ENCODE measurements at regions not wholly inside any gene's neighbourhood (a gene's known extent, or its start where the extent isn't known, plus 50 kb on each side); places are given as distances from the start of the nearest gene placed in this dataset.

DNA sequence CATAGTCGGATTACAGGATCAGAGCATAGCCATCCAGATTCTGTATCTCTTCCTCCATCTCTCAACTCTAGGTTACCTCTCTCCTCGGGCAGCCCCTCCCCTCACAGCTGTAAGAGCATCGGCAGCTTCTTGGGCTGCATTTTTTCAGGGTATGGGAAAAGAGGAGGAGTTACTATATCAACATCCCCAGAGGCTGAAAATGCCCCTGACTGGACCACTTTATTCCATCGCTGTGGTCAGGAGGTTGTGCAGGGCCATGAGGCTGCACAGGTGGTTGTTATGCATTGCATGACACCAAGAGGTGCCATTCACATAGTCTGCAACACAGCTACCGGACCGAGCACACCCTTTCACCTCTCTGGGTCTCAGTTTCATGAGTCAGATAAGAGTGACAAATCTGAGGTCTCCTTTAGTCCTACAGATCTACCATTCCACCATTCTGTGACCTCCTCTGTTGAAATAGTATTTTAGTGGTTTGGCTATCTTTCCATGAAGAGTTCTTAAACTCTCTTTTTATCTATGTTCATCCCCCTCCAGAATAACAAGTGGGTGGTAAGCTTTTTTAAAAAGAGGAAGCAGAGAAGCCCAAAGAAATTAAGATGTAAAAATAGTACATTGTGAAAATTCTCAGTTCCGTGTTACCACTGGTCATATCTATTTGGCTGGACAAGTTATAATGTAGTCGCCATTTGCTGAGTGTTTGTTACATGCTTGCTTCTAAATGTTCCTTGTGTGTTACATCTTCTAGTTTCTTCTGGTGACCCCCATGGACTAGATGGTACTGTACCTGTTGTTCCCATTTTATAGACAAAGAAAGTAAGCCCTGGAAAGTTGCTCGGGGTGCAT, 56.6 kb upstream of the SLC1A4 start:
- Histone ChIP-seq H4K91ac (ENCODE audit: insufficient read depth, low read depth, low read length) (no peak overlapping the region), H2AK5ac (ENCODE audit: low read depth, low read length) (no peak overlapping the region), H3K27me3 (ENCODE audit: control insufficient read depth, insufficient read depth, low read length) (peaks cover 60% of the 10 kb centered on the region), H3K4me2 (ENCODE audit: low read depth, low read length) (no peak overlapping the region), H3K27ac (ENCODE audit: insufficient read depth, low read length) (no peak overlapping the region), H4K8ac (ENCODE audit: low read depth in 2 of 2, low read length in 2 of 2) (no peak overlapping the region), H3K23ac (ENCODE audit: low read depth, low read length) (no peak overlapping the region), H2AFZ (replicated peaks; ENCODE audit: low read length, poor library complexity) (no peak overlapping the region), H3K9me1 (ENCODE audit: insufficient read depth, low read length) (0 out of 2 replicates have a peak, but pooled peaks cover 2% of the 10 kb centered on the region), H3K36me3 (ENCODE audit: control insufficient read depth, insufficient read depth, low read length) (no peaks in the 10 kb centered on the region), H2BK20ac (ENCODE audit: low read depth, low read length) (no peak overlapping the region), H2BK120ac (ENCODE audit: low read depth, low read length) (no peak overlapping the region), H3K9ac (ENCODE audit: low read depth, low read length) (no peak overlapping the region), H3K4me1 (ENCODE audit: control insufficient read depth, insufficient read depth, low read length) (no peaks in the 10 kb centered on the region), H3K4me3 (ENCODE audit: insufficient read depth, low read depth, low read length) (no peak overlapping the region), H2BK5ac (ENCODE audit: low read depth, low read length, poor library complexity, severe bottlenecking) (no peak overlapping the region), H2AK9ac (replicated peaks; ENCODE audit: low read depth, low read length, poor library complexity) (no peak overlapping the region), H3K18ac (ENCODE audit: low read depth, low read length) (no peak overlapping the region), H3K9me3 (ENCODE audit: control insufficient read depth, insufficient read depth, low read length) (peaks cover 5% of the 10 kb centered on the region; the same call in 1 of the 2 replicates), H2BK15ac (ENCODE audit: low read depth, low read length) (no peak overlapping the region), H3K56ac (ENCODE audit: extremely low read depth, insufficient read depth, low read length) (no peak overlapping the region), H4K20me1 (ENCODE audit: insufficient read depth, low read length) (no peaks in the 10 kb centered on the region), H3K79me1 (ENCODE audit: low read depth in 1 of 2, low read length in 2 of 2) (no peaks in the 10 kb centered on the region), H4K5ac (ENCODE audit: low read depth, low read length) (no peak overlapping the region), H3K4ac (ENCODE audit: low read depth, low read length) (no peak overlapping the region), H3K14ac (replicated peaks; ENCODE audit: low read depth, low read length) (no peak overlapping the region)
- POLR2A ChIA-PET (ENCODE audit: unreplicated experiment), result no interaction called here
- in situ Hi-C loops (cut with MboI; ENCODE audit: low sequenced_read_pairs), result loop anchor here (10.0 kb wide), 1 partner anchor 642 kb away; no protein-coding TSS in a partner anchor
- no peak for DNase-seq
- no peak for ATAC-seq (ENCODE audit: low read depth)
- intact Hi-C loops (cut with micrococcal nuclease), result no loop called here
- CTCF ChIA-PET, result no interaction called here
- no TSS peak for BruUV-seq (replicated peaks)
- dilution Hi-C loops (cut with HindIII; ENCODE audit: low sequenced_read_pairs, unreplicated experiment), result no loop called here
- WGBS, 2 experiments (ENCODE audit: extremely low coverage in 2 of 2, insufficient read length in 1 of 2), result 83% methylated on average over 1 of the region's 9 CpGs; no CpG with 5 or more reads in 1 of the 2 experiments
- no peak for TF ChIP-seq MXI1 (IDR thresholded peaks at IDR 0.05; ENCODE audit: borderline replicate concordance, low read depth, low read length)
- no peak for TF ChIP-seq SMC3 (IDR thresholded peaks at IDR 0.05; ENCODE audit: low read depth, low read length)
- TF ChIP-seq CEBPB (IDR thresholded peaks at IDR 0.05; ENCODE audit: low read depth, low read length), result no peak
- TF ChIP-seq RFX5 (IDR thresholded peaks at IDR 0.05; ENCODE audit: low read depth, low read length), result no peak
- TF ChIP-seq FOS (IDR thresholded peaks at IDR 0.05; ENCODE audit: low read depth, low read length), result no peak
- TF ChIP-seq USF2 (IDR thresholded peaks at IDR 0.05; ENCODE audit: low read depth, low read length), result no peak
- TF ChIP-seq POLR2A (IDR thresholded peaks at IDR 0.05; ENCODE audit: low read depth, low read length), result no peak
- TF ChIP-seq RAD21 (IDR thresholded peaks at IDR 0.05; ENCODE audit: low read length), result no peak
- TF ChIP-seq MAFK (IDR thresholded peaks at IDR 0.05; ENCODE audit: low read depth, low read length), result no peak
- TF ChIP-seq, protein P1, sequence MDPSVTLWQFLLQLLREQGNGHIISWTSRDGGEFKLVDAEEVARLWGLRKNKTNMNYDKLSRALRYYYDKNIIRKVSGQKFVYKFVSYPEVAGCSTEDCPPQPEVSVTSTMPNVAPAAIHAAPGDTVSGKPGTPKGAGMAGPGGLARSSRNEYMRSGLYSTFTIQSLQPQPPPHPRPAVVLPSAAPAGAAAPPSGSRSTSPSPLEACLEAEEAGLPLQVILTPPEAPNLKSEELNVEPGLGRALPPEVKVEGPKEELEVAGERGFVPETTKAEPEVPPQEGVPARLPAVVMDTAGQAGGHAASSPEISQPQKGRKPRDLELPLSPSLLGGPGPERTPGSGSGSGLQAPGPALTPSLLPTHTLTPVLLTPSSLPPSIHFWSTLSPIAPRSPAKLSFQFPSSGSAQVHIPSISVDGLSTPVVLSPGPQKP (IDR thresholded peaks at IDR 0.05; ENCODE audit: borderline replicate concordance, low read depth, low read length), result no peak
- TF ChIP-seq MAZ (IDR thresholded peaks at IDR 0.05; ENCODE audit: borderline replicate concordance, low read depth, low read length), result no peak
- TF ChIP-seq CHD1 (IDR thresholded peaks at IDR 0.05; ENCODE audit: low read depth, low read length), result no peak
- no peak for TF ChIP-seq NFE2L2 (IDR thresholded peaks at IDR 0.05; ENCODE audit: low read depth, low read length)
- no peak for TF ChIP-seq CTCF (conservative IDR thresholded peaks at IDR 0.05; ENCODE audit: low read depth, low read length)
- TF ChIP-seq RCOR1 (IDR thresholded peaks at IDR 0.05; ENCODE audit: insufficient replicate concordance, low read length), result no peak

Data from IMR-90 (cell line).